Stromal cell of bone marrow (primary cell): ENCODE measurements at regions not wholly inside any gene's neighbourhood (a gene's known extent, or its start where the extent isn't known, plus 50 kb on each side); places are given as distances from the start of the nearest gene placed in this dataset.
A peak's percentile ranks its signal among the peaks of the same experiment; 100 is the strongest.

ENCODE experiments used
- DNase-seq: peaks from one replicate; pipeline ENCODE4 v3.0.0-alpha.2; 2012; ENCODE audit warnings: low read depth

DNA sequence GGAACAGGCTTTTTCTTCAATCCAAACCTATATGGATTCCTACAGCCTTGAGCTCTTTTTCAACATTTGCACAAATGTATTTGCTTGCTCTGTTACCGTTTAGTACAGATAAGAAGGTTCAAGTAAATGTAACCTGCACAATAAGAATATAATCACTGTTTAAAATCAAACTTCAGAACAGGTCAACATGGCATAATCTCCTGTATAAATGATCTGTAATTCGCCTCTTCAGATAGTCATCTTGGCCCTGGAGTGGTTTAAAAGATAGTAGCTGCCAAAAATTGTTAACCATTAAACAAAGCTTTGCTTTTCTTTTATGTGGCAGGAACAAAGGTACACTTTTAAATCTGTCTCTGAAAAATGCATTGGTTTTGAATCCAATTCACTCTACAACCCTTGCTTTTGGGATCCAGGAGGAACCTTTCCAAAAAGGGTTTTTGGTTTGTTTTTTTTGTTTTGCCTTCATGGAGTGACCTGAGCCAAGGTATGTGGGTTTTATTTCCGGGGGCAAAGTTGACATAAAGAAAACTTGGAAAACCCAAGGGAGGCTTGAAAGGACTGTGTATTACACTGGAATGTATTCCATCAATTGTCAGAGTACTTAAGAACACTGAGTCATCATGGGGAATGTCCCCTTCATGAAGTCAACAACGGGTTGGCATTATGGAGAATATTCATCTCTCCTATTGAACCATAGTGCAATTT, 210.4 kb upstream of the HCCS start:
- no peak for DNase-seq

DNA sequence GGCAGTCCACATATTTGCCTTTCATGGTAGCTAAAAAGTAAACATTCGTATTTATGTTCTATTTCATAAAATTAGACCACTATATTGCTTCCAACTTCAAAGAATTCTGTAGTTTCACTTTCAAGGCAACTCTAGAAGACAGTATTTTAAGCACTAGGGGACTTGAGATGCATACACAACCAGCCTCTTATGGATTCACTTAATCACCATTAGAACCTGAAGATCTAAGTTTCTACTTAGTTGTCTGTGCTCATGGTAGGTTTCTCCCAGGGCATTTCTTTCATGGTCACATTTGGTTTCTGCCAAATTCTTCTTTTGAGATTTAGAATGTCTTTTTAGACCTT, 209.9 kb upstream of the HCCS start:
- DNase-seq = no peak

DNA sequence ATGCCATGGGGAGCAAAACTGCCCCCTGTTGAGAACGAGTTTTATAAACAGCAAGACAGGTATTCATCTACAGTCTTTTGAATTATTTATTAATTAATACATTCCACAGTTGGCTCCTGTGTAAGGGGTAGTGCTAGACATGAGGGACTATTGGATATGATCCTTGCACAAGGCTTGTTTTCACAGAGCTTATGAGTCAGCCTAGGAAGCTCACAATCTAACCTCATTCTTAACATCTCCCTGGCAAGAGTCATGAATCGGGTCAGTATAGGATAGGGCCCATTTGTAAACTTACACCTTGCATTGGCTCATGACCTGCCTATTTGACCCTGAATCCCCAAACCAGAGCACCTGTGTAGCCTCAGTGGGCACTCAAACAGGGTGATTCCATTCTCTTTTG, 209.1 kb upstream of the HCCS start:
- DNase-seq = no peak

DNA sequence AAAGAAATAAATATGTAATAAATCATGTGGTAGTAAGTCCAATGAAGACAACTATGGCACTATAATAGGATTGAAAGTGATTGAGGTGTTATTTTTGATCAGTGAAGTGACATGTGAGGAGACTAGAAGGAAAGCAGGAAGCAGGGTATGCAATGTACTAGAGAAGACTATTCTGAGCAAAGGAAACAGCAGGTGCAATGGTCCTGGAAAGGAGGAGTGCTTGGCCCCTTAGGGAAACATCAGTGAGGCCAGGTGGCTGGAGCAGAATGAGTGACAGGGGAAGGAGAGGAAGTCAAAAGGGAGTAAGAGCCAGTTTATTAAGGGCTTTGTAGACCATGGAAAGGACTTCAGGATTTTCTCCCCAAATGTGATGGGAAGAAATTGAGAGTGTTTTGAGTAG, 207.6 kb upstream of the HCCS start:
- no peak for DNase-seq

DNA sequence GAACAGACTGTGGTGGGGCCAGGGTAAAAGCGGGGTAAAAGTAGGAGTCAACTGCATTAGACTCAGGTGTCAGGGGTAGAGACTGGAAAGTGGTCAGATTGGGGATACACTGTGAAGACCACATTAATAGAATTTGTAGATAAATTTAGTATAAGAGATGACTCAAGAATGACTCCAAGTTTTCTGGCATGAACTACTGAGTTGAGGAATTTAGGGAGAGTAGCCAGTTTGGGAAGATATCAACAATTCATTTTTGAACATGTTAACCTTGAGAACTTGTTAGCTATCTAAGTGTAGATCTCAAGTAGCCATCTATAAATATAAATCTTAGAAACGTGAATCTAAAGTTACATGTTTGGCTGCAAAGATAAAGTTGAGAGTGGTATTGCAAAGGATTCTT, 206.9 kb upstream of the HCCS start:
- no peak for DNase-seq

DNA sequence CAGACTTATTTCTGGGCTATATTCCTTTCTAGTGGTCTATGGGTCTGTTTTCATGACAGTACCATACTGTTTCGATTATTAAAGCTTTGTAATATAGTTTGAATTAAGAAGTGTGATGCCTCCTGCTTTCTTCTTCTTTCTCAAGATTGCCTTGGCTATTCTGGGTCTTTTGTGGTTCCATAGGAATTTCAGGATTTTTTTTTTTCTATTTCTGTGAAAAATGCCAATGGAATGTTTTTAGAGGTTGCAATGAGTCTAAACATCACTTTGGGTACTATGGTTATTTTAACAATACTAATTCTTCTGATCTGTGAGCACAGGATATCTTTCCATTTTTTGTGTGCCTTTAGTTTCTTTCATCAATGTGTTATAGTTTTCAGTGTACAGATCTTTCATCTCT, 204.3 kb upstream of the HCCS start:
- DNase-seq = no peak

DNA sequence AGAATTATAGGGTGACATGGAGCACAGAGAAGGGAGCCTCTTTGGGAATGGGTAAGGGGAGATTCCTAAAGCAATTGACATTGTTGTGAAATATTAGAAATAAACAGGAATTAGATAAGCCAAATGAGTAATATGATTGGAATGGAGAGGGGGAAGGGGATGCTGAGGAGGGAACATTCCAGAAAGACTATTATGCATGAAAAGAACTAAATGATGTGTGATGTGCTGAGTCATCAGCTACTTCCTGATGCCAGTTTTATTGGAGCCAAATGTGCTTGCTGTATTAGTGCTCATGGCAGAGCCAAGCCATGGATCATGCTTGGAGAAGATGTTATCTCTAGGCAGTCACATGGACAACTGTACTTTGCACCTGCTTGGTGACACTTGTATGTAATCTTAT, 189.0 kb upstream of the HCCS start:
- DNase-seq = peak; percentile 44

DNA sequence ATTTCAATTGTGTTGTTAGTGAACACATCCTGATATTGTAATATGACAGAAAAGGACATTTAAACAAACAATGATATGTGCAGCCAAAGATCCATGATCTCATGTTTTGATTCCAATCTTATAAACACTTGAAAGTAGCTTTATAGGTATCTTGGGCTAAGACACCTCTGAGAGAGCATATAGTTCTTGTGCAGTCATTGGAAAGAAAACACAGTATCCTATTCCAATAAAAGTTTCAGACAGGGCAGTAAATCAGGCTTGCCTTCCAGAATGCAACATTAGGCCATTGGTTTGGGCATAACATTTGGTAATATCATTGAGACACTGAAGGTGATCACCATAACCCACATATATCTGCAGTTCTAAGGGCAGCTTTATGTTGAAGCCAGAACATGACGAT, 188.3 kb upstream of the HCCS start:
- no peak for DNase-seq

DNA sequence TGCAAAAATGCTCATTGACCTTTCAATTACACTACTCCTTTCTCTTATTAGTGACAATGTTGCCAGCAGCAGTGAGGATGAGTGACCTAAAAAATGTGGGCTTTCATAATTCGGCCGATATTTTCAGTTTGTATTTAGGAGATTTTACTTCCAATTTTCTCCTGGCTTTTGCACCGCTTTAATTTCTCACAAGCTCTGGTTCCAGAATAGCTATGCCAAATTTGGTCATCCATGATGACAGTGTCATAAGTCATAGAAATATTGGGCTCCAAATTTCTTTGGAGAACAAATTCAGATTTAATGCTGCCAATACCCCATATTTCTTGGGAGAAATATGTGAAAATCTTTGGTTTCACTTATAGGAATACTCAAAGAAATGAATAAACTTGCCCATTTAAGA, 187.7 kb upstream of the HCCS start:
- DNase-seq = no peak

DNA sequence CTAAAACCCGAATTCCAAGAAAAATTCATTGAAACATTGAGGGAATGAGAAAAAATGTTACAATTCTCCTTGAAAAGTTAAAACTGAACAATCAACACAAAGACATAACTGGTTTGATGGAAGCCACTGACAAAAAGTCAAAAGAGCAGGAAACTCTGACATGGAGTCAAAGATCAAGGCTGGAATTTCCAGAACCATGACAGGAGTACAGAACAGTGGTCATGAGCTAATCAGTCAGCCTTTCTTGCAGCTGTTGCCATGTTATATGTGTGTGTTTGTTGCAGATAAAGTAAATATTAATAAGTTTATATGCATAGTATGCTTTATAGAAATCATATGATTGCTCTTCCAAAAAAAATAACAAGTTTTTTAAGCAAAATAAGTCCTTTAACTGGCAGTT, 184.7 kb upstream of the HCCS start:
- no peak for DNase-seq

DNA sequence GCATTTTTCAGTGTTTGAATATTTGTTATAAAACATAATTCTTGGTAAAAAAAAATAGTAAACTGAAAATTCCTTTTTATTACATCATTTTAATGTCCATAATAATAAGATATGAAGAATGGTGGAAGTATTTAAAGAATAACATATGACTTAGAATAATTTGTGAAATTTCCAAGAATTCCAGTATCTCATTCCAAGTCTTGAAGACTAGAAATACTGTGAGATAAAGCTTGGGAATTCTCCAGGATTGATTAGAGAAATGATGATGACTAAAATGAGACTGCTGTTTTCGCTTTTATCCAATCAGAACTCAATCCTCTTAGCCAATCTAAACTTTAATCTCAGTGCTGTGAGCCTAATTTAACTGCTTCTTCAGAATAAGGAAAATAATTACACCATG, 184.2 kb upstream of the HCCS start:
- DNase-seq = no peak

DNA sequence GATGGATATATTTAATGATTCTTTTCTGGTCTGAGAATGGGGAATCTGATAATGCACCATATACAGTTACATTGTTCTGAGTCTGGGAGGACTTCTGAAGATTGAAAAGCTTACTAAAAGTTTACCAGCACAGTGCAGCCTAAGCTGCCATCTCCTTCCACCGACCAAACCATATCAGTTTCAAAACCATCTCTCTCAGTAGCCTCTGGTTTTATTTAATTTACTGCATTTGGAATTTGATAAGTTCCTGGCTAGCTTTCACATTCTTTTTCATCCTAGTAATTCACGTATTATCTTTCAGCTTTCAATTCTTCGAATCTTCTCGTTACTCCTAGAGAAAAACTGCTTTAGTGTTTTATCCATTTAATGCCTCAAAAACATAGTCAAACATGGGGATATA, 181.4 kb upstream of the HCCS start:
- DNase-seq = no peak

DNA sequence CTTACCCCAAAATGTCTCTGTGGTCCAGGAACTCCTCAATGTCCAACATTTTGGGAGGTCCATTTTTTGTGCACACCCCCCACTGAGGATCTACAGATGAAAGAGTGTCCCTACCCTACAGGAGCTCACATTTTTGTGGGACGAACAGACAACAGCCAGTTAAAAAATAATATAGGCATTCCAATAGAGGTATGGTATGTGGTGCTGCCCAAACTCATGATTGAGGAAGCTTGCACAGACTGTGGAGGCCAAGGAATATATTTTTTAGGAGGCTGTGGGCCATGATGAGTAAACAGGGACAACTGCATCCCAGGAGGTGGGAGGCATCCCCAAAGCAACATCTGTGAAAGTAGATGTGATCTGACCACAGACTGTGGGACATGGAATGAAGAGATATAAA, 181.0 kb upstream of the HCCS start:
- no peak for DNase-seq

DNA sequence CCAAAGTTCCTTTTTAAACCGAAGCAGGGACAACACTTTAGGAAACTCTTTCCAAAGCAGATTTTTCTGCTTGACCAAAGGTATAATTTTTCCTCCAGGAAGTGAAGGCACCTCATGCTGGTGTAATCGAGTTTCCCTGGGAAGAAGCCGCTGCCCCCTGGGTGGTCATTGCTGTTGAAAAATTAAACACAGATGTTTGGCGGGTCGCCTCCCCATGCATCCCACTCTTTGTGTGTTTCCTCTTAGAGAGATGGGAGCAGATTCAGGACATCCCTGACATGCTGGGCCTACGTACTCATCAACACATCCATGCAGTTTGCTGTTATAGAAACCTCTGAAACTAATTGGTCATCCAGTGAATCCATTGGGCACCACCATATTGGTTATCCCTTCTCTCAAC, 179.2 kb upstream of the HCCS start:
- no peak for DNase-seq

DNA sequence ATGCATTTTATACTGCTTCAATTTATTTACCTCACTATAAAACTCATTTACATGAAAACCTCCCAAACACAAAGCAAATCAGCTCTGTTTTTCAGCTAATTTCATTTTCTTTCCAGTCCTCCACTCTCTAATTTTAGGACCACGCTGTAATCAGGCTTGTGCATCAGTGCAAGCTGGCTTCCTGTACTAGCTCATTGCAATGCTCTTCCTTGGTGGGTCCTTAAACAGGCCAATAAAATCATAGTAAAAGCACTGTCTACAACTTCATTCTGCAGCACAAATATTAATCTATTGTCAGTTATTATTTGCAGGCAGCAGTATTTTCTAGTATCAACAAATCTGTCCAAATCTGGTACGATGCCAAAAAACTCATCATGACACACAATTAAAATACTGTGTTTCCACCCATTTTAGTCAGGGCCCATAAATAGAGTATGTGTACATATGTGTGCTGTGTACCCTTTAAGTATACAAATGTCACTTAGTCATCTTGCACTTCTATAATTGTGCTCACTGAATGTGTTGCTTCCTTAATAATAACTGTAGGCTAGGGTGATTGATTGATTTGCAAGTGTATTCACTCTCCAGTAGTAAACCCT, 178.2 kb upstream of the HCCS start:
- DNase-seq = no peak

DNA sequence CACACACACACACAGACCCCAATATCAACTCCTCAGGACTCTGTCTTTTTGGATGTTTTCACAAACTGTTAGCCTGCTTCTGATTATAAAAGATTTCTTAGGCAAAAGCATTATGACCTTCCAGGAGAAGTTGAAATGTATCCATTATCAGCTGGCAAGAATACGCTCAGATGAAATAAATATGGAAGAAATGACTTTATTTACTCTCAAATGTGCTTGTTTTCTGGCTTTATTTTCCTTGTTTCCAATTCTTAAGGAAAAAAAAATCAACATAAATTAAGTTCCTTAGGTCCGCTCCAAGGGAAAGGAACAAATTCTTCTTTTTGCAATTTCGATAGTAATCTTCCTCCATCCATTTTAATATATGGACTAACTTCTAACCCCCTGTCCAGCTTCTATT, 175.6 kb upstream of the HCCS start:
- DNase-seq = no peak

DNA sequence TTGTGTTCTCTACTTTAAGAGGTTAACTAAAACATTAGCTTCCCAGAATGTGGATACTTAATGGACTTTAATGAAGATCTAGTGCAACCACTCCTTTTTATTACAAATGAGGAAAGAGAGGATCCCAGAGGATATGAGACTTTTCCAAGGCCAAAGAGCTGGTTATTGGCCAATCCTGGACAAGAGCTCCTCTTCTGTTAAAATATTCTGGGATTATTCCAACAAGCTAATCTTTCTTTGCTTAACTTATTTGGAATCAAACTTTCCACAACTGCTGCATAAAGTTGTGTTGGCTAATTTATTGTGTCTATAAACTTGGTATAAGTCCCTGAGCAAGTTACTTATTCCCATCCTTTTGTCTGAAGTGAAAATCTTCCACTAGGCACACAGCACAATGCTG, 174.2 kb upstream of the HCCS start:
- no peak for DNase-seq

DNA sequence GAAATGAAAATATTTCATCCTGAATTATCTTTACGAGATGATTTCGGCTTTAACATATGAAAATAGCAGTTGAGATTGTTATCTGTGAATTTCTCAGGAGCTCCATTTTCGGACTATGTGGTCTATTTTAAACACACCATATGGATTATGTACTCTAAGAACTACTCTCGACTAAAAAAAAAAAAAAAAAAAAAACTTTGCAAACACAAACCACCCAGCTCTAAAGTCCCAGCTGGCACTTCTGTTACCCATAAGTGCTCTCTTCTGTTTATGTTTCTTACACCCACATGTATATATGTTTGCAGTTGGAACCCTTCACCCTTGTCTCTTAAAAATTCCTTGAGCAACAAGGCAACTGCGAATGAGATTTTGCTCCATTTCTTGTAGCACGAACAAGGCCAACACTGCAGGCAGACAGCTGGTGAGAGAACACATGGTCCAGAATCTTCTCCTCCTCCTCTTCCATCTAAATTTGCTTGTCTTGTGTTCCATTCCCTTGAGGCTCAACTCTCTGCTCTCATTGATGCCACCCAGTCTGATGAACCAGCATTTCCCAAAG, 172.7 kb upstream of the HCCS start:
- DNase-seq = no peak

DNA sequence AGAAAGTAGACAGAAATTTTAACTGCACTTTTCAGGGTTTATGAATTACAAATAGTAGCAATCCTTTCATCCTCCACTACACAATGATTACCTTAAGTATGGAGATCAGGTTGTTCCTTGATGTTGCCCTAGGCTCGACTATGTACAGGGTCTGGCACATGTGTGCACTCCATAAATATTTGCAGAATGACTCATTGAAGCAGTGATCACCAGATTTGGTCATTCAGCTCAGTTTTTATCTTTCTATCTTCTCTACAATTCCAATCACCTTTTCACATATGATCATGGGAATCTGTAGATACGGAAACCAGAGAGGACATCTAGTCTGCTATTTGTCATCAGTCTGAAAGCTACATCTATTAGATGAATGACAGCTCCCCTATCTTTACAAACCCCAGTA, 171.7 kb upstream of the HCCS start:
- DNase-seq = no peak

DNA sequence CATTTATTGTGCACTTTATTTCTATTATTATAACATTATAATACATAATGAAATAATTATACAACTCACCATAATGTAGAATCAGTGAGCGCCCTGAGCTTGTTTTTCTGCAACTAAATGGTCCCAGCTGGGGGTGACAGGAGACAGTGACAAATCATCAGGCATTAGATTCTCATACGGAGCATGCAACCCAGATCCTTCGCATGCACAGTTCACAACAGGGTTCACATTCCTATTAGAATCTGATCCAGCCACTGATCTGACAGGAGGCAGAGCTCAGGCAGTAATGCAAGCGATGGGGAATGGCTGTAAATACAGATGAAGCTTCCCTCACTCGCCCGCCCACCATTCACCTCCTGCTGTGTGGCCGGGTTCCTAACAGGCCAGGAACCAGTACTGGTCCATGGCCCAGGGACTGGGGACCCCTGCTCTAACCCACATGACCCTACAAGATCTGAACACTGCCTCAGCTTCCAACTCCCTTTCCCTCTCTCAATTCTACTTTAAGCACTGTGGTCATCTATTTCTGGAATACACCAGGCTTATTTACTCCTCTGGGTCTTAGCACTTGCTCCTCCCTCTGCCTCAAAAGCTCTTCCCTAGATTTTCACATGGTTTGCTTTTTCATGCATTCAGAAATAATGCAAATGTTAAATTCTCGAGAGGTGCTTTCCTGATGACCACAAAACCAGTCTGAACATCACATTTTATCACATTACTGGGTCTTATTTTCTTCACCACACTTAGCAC, 166.8 kb upstream of the HCCS start:
- no peak for DNase-seq

DNA sequence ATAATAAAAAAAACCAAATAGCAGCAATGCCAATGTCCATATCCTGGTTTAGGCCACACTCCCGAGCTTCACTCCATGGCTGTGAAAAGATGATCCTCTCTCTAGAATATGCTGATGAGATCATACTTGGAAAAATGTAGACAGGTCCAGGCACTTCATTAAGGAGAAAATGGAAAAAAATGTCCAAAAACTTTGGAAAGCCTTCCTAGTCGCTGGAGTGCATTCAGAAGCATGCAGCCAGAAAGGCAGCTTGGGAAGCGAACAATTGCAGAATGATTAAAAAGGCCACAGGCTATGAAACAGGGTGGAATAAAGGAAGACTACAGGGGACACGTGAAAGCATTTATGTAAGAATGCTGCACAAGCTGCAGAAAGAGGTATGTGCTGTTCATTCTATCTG, 165.6 kb upstream of the HCCS start:
- DNase-seq = no peak

DNA sequence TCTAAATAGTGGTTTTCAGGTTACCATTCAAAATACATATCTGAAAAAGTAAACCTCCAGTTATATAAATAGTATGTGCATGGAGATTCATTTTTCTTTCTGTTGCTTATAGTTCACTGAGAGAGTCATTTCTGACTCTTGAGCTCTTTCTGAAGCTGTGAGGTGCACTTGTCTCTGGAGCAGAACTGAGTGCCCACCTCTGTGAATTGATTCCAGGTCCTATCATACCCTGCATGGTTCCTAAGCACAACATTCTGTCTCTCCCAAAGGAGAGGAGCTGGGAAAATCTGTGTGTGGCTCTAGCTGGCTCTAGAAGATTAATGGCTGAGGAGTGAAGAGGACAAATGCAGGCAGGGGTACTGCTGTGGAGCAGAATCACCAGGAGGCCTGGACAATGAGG, 161.6 kb upstream of the HCCS start:
- DNase-seq = no peak

DNA sequence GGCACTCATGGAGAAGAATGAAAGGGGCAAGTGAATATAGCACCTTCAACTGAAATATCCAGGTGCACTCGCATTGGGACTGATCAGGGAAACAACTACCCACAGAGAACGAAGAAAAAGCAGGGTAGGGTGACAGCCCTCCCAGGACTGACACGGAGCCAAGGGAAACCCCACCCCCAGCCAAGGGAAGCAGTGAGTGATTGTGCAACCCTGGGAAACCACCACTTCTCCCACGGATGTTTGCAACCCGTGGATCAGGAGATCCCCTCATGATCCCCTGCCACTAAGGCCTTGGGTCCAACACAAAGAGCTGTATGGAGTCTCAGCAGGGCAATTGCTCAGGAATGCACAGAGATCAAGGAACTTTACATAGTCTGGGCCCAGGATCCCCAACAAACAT, 158.5 kb upstream of the HCCS start:
- DNase-seq = no peak
